ENCODE measurements at regions not wholly inside any gene's neighbourhood (a gene's known extent, or its start where the extent isn't known, plus 50 kb on each side); places are given as distances from the start of the nearest gene placed in this dataset.

GRCh38 chr12:127083008-127083949, 1183.7 kb upstream of the TMEM132C start:
- TF ChIP-seq CBX5 (IDR thresholded peaks at IDR 0.05; ENCODE audit: low read depth, low read length) (no peak), POLR2AphosphoS5 (IDR thresholded peaks at IDR 0.05; ENCODE audit: low read depth, low read length) (no peak), CTCF (IDR thresholded peaks at IDR 0.05; ENCODE audit: control extremely low read depth in 1 of 3, insufficient read depth in 1 of 3, low read depth in 1 of 3, low read length in 3 of 3) (no peak), EZH2 (IDR thresholded peaks at IDR 0.05; ENCODE audit: low read depth, low read length, severe bottlenecking) (no peak), RFX5 (IDR thresholded peaks at IDR 0.05; ENCODE audit: borderline replicate concordance, low read depth, low read length) (no peak), JUN (IDR thresholded peaks at IDR 0.05; ENCODE audit: low read depth, low read length) (no peak)
